GM23338 (cell line): ENCODE measurements at regions not wholly inside any gene's neighbourhood (a gene's known extent, or its start where the extent isn't known, plus 50 kb on each side); places are given as distances from the start of the nearest gene placed in this dataset.

Experiments used
- ATAC-seq: fragments of 200-7000 bp; cut with Tn5 transposase; 3 replicates; pipeline ENCODE4 v1.9.1; 2020
- DNase-seq: peaks from one replicate; pipeline ENCODE4 v3.0.0-alpha.2; 2015; ENCODE audit warnings: low spot score
- H2AFZ ChIP-seq: fragments of 200-600 bp; sonication (generic); 2 replicates; pipeline ENCODE4 v1.8.0; 2016; ENCODE audit warnings: antibody characterized with exemption, mild to moderate bottlenecking, moderate library complexity
- H3F3A ChIP-seq: fragments of 200-600 bp; sonication (generic); replicated peaks from 2 replicates; pipeline ENCODE4 v1.8.0; 2017; ENCODE audit warnings: antibody characterized with exemption, mixed run types, low read depth
- H3K27ac ChIP-seq: fragments of 200-600 bp; sonication (generic); 2 replicates; pipeline ENCODE4 v1.6.1; 2016; ENCODE audit warnings: low read depth
- H3K27me3 ChIP-seq: fragments of 200-600 bp; sonication (generic); 2 replicates; pipeline ENCODE4 v1.8.0; 2016; ENCODE audit warnings: mild to moderate bottlenecking, mixed run types, moderate library complexity; ENCODE audit not compliant: insufficient read depth
- H3K36me3 ChIP-seq: fragments of 200-600 bp; sonication (generic); 2 replicates; pipeline ENCODE4 v1.8.0; 2016; ENCODE audit warnings: mild to moderate bottlenecking; ENCODE audit not compliant: insufficient read depth
- H3K4me1 ChIP-seq: fragments of 200-600 bp; sonication (generic); 2 replicates; pipeline ENCODE4 v1.8.0; 2016; ENCODE audit warnings: mild to moderate bottlenecking, moderate library complexity; ENCODE audit not compliant: insufficient read depth
- H3K4me2 ChIP-seq: fragments of 200-600 bp; sonication (generic); 2 replicates; pipeline ENCODE4 v1.7.1; 2017; ENCODE audit warnings: mixed run types
- H3K4me3 ChIP-seq: fragments of 200-600 bp; sonication (generic); 2 replicates; pipeline ENCODE4 v1.6.1; 2016; ENCODE audit warnings: mixed run types
- H3K79me2 ChIP-seq: fragments of 200-600 bp; sonication (generic); replicated peaks from 2 replicates; pipeline ENCODE4 v1.8.0; 2017; ENCODE audit warnings: mild to moderate bottlenecking; ENCODE audit not compliant: insufficient read depth
- H3K9me2 ChIP-seq: fragments of 200-600 bp; sonication (generic); 2 replicates; pipeline ENCODE4 v1.8.0; 2017; ENCODE audit not compliant: insufficient read depth
- H4K20me1 ChIP-seq: fragments of 200-600 bp; sonication (generic); replicated peaks from 2 replicates; pipeline ENCODE4 v1.8.0; 2017; ENCODE audit warnings: mild to moderate bottlenecking; ENCODE audit not compliant: insufficient read depth
- H3K27ac Mint-ChIP-seq: 2 replicates; pipeline ENCODE4 v1.8.0; 2020; ENCODE audit warnings: inconsistent platforms, mild to moderate bottlenecking, moderate library complexity, mixed read lengths
- H3K27me3 Mint-ChIP-seq: 3 replicates; pipeline ENCODE4 v1.8.0; 2022; ENCODE audit warnings: low read depth, mild to moderate bottlenecking, moderate library complexity, mixed read lengths, inconsistent platforms; ENCODE audit not compliant: insufficient read depth, poor library complexity
- H3K36me3 Mint-ChIP-seq: 3 replicates; pipeline ENCODE4 v1.8.0; 2021; ENCODE audit warnings: low read depth, mild to moderate bottlenecking, inconsistent platforms, moderate library complexity, mixed read lengths
- H3K4me1 Mint-ChIP-seq: 3 replicates; pipeline ENCODE4 v1.8.0; 2020; ENCODE audit warnings: mild to moderate bottlenecking, inconsistent platforms, mixed read lengths
- H3K4me3 Mint-ChIP-seq: 3 replicates; pipeline ENCODE4 v1.8.0; 2021; ENCODE audit warnings: moderate library complexity, mild to moderate bottlenecking, inconsistent platforms, mixed read lengths
- H3K9me3 Mint-ChIP-seq: 3 replicates; pipeline ENCODE4 v1.8.0; 2020; ENCODE audit warnings: moderate library complexity, mild to moderate bottlenecking, inconsistent platforms, mixed read lengths
- CREB1 ChIP-seq: fragments of 250-450 bp; sonication (Bioruptor Pico); IDR thresholded peaks from 2 replicates; pipeline ENCODE4 v1.5.0; 2020; ENCODE audit warnings: low read depth, mild to moderate bottlenecking, moderate library complexity
- EZH2 ChIP-seq: fragments of 200-600 bp; sonication (generic); IDR thresholded peaks from one replicate; pipeline ENCODE4 v1.8.0; 2017; ENCODE audit warnings: antibody characterized with exemption, mild to moderate bottlenecking, low read depth; ENCODE audit not compliant: unreplicated experiment
- EZH2phosphoT487 ChIP-seq: fragments of 200-600 bp; sonication (generic); IDR thresholded peaks from one replicate; pipeline ENCODE4 v1.8.1; 2018; ENCODE audit warnings: antibody characterized with exemption; ENCODE audit not compliant: unreplicated experiment
- JUNB ChIP-seq: IDR thresholded peaks from one replicate; pipeline ENCODE4 v1.6.1; 2016; ENCODE audit warnings: antibody characterized with exemption; ENCODE audit not compliant: unreplicated experiment
- NANOG ChIP-seq: IDR thresholded peaks from 2 replicates; pipeline ENCODE4 v1.6.1; 2016; ENCODE audit warnings: antibody characterized with exemption, borderline replicate concordance
- POLR2AphosphoS5 ChIP-seq: IDR thresholded peaks from 2 replicates; pipeline ENCODE4 v1.6.1; 2016; ENCODE audit warnings: antibody characterized with exemption, low read depth
- STAT1 ChIP-seq: IDR thresholded peaks from one replicate; pipeline ENCODE4 v1.6.1; 2016; ENCODE audit warnings: antibody characterized with exemption; ENCODE audit not compliant: unreplicated experiment
- ZNF114 ChIP-seq: fragments of 250-450 bp; sonication (Bioruptor Pico); IDR thresholded peaks from 2 replicates; pipeline ENCODE4 v1.5.0; 2020; ENCODE audit warnings: mild to moderate bottlenecking, moderate library complexity
- ZNF331 ChIP-seq: fragments of 250-450 bp; sonication (Bioruptor Pico); IDR thresholded peaks from 2 replicates; pipeline ENCODE4 v1.5.0; 2020; ENCODE audit warnings: low read depth, mild to moderate bottlenecking, moderate library complexity
- TF ChIP-seq, protein P1 (sequence below), 2 experiments: fragments of 200-600 bp in 1 of 2; sonication (generic) in 1 of 2; conservative IDR thresholded peaks; 2 replicates each; pipeline versions ENCODE4 v1.5.1 to v1.6.1; 2016 to 2017; ENCODE audit warnings: antibody characterized with exemption in 2 of 2, low read depth in 2 of 2, mild to moderate bottlenecking in 2 of 2, moderate library complexity in 1 of 2
- TF ChIP-seq, protein P2 (sequence below): IDR thresholded peaks from 2 replicates; pipeline ENCODE4 v1.6.1; 2016; ENCODE audit warnings: antibody characterized with exemption
- TF ChIP-seq, protein P3 (sequence below): IDR thresholded peaks from one replicate; pipeline ENCODE4 v1.6.1; 2018; ENCODE audit warnings: antibody characterized with exemption; ENCODE audit not compliant: unreplicated experiment

DNA sequence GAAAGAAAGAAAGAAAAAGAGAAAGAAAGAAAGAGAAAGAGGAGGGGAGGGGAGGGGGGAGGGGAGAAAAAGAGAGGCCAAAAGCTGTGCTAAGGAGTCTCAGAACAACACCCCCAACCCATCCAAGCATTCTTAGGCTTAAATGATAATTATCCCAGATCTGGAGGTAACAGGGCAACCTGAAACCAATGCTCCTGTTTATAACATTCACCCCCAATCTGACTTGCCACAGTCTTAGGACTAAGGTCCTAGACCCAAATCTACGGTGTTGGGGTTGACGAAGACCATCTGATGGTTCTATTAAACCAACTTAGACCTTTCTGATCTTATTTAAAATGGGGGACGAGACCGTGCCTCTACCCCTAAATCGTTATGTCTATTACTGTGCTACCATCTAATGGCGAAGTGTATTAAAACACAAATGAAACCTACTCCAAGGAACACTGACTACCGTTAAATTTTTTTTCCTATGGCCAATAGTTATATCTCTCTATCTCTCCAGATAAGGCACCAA lies 119.3 kb upstream of the CDC42BPA start:
- Mint-ChIP-seq H3K36me3 (no peaks in the 10 kb centered on the region), H3K4me3 (no peak overlapping the region), H3K27ac (no peak overlapping the region), H3K27me3 (peaks cover 3% of the 10 kb centered on the region), H3K9me3 (no peaks in the 10 kb centered on the region), H3K4me1 (peaks cover 8% of the 10 kb centered on the region; the same call in 2 of the 3 replicates)
- Histone ChIP-seq H4K20me1 (no peaks in the 10 kb centered on the region), H3K36me3 (no peaks in the 10 kb centered on the region), H3K4me1 (peaks cover 5% of the 10 kb centered on the region; the same call in 1 of the 2 replicates), H2AFZ (no peak overlapping the region), H3K27me3 (no peaks in the 10 kb centered on the region), H3K9me2 (no peaks in the 10 kb centered on the region), H3K27ac (no peak overlapping the region), H3K79me2 (no peaks in the 10 kb centered on the region), H3K4me2 (no peak overlapping the region), H3F3A (no peaks in the 10 kb centered on the region), H3K4me3 (no peak overlapping the region)
- TF ChIP-seq, protein P1, sequence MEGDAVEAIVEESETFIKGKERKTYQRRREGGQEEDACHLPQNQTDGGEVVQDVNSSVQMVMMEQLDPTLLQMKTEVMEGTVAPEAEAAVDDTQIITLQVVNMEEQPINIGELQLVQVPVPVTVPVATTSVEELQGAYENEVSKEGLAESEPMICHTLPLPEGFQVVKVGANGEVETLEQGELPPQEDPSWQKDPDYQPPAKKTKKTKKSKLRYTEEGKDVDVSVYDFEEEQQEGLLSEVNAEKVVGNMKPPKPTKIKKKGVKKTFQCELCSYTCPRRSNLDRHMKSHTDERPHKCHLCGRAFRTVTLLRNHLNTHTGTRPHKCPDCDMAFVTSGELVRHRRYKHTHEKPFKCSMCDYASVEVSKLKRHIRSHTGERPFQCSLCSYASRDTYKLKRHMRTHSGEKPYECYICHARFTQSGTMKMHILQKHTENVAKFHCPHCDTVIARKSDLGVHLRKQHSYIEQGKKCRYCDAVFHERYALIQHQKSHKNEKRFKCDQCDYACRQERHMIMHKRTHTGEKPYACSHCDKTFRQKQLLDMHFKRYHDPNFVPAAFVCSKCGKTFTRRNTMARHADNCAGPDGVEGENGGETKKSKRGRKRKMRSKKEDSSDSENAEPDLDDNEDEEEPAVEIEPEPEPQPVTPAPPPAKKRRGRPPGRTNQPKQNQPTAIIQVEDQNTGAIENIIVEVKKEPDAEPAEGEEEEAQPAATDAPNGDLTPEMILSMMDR (conservative IDR thresholded peaks at IDR 0.05; ENCODE audit: low read depth in 2 of 2): peak; percentile 63 to 69
- TF ChIP-seq JUNB: no peak
- DNase-seq: peak; percentile 70
- ATAC-seq: peak; percentile 82

DNA sequence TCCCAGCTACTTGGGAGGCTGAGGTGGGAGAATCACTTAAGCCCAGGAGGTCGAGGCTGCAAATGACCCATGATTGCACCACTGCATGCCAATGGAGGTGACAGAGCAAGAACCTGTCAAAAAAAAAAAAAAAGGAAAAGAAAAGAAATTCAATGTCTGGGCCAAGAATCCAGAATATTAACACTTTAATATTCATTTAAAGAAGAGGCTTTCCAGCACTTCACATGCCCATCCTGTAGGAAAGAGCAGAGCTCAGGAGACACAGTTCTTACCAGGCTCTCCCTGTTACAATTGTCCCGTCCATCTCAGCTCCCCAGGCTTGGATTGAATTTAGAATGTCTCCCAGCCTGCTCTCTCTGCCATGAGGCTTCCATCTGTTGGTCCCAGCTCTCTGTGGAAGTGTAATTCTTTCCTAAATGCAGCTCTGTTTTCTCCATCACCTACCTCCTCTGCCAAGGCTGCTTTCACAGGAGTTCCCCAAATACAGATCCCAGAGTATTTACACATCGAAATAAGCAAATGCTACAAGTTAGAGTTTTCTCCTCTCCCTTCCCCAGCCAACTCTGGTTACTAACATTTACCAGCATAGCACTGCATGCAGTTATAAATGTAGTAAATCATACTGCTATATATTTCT lies 116.6 kb upstream of the CDC42BPA start:
- no peak overlapping the region for H3K27ac Mint-ChIP-seq
- H3K4me1 Mint-ChIP-seq: peaks cover 13% of the 10 kb centered on the region; the same call in 2 of the 3 replicates
- peaks cover 10% of the 10 kb centered on the region; the same call in 1 of the 2 replicates for H3K4me1 ChIP-seq
- no peaks in the 10 kb centered on the region for H3K36me3 ChIP-seq
- peaks cover 14% of the 10 kb centered on the region for H3K27me3 Mint-ChIP-seq
- H3K27ac ChIP-seq: no peak overlapping the region
- H3K27me3 ChIP-seq: no peaks in the 10 kb centered on the region
- H3F3A ChIP-seq: no peaks in the 10 kb centered on the region
- ATAC-seq (no peak), DNase-seq (no peak)
- no peaks in the 10 kb centered on the region for H3K9me2 ChIP-seq
- H4K20me1 ChIP-seq: no peaks in the 10 kb centered on the region
- no peak overlapping the region for H3K4me3 Mint-ChIP-seq
- no peaks in the 10 kb centered on the region for H3K79me2 ChIP-seq
- H3K4me2 ChIP-seq: no peak overlapping the region
- H2AFZ ChIP-seq: peak overlapping the region; percentile 78; the same call in 1 of the 2 replicates
- H3K4me3 ChIP-seq: no peak overlapping the region
- H3K36me3 Mint-ChIP-seq: no peaks in the 10 kb centered on the region; the same call in 2 of the 3 replicates
- no peaks in the 10 kb centered on the region; the same call in 2 of the 3 replicates for H3K9me3 Mint-ChIP-seq
- TF ChIP-seq POLR2AphosphoS5 (no peak), NANOG (no peak), STAT1 (no peak), EZH2 (no peak), JUNB (no peak), ZNF114 (no peak), EZH2phosphoT487 (no peak), ZNF331 (CRISPR knock-in tag) (no peak), CREB1 (CRISPR knock-in tag) (no peak)
- TF ChIP-seq, protein P2, sequence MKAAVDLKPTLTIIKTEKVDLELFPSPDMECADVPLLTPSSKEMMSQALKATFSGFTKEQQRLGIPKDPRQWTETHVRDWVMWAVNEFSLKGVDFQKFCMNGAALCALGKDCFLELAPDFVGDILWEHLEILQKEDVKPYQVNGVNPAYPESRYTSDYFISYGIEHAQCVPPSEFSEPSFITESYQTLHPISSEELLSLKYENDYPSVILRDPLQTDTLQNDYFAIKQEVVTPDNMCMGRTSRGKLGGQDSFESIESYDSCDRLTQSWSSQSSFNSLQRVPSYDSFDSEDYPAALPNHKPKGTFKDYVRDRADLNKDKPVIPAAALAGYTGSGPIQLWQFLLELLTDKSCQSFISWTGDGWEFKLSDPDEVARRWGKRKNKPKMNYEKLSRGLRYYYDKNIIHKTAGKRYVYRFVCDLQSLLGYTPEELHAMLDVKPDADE: no peak
- TF ChIP-seq, protein P3, sequence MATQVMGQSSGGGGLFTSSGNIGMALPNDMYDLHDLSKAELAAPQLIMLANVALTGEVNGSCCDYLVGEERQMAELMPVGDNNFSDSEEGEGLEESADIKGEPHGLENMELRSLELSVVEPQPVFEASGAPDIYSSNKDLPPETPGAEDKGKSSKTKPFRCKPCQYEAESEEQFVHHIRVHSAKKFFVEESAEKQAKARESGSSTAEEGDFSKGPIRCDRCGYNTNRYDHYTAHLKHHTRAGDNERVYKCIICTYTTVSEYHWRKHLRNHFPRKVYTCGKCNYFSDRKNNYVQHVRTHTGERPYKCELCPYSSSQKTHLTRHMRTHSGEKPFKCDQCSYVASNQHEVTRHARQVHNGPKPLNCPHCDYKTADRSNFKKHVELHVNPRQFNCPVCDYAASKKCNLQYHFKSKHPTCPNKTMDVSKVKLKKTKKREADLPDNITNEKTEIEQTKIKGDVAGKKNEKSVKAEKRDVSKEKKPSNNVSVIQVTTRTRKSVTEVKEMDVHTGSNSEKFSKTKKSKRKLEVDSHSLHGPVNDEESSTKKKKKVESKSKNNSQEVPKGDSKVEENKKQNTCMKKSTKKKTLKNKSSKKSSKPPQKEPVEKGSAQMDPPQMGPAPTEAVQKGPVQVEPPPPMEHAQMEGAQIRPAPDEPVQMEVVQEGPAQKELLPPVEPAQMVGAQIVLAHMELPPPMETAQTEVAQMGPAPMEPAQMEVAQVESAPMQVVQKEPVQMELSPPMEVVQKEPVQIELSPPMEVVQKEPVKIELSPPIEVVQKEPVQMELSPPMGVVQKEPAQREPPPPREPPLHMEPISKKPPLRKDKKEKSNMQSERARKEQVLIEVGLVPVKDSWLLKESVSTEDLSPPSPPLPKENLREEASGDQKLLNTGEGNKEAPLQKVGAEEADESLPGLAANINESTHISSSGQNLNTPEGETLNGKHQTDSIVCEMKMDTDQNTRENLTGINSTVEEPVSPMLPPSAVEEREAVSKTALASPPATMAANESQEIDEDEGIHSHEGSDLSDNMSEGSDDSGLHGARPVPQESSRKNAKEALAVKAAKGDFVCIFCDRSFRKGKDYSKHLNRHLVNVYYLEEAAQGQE: no peak
- TF ChIP-seq, protein P1 (conservative IDR thresholded peaks at IDR 0.05; ENCODE audit: low read depth in 2 of 2): no peak
